Hepatocyte (in vitro differentiated cells): ENCODE measurements at regions not wholly inside any gene's neighbourhood (a gene's known extent, or its start where the extent isn't known, plus 50 kb on each side); places are given as distances from the start of the nearest gene placed in this dataset.

Experiments
- EZH2 ChIP-seq: fragments of 200-600 bp; sonication (generic); IDR thresholded peaks from 2 replicates; pipeline ENCODE4 v1.6.1; 2016; ENCODE audit warnings: antibody characterized with exemption, mild to moderate bottlenecking, borderline replicate concordance
- TF ChIP-seq, protein P1 (sequence below): fragments of 200-600 bp; sonication (generic); IDR thresholded peaks from 2 replicates; pipeline ENCODE4 v1.5.1; 2016; ENCODE audit warnings: antibody characterized with exemption, mild to moderate bottlenecking; ENCODE audit not compliant: poor library complexity

DNA sequence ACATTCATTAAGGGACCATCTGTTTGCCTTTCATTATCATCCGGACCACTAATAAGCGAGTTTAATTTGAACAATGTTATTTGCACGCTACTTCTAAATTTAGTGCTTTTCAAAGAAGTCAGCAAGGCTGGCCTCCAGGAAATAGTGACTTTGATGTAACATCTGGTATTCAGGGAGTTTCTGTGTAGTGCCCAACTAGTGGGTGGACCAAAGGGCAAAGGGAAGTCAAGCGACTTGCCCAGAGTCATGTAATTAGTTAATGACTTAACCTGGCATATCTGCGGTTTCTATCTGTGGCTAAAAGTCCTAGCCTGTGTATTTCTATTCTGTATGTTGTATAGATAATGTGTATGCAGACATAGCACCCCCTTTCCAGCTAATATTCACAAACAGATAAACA lies 56.3 kb upstream of the LCORL start:
- TF ChIP-seq, protein P1, sequence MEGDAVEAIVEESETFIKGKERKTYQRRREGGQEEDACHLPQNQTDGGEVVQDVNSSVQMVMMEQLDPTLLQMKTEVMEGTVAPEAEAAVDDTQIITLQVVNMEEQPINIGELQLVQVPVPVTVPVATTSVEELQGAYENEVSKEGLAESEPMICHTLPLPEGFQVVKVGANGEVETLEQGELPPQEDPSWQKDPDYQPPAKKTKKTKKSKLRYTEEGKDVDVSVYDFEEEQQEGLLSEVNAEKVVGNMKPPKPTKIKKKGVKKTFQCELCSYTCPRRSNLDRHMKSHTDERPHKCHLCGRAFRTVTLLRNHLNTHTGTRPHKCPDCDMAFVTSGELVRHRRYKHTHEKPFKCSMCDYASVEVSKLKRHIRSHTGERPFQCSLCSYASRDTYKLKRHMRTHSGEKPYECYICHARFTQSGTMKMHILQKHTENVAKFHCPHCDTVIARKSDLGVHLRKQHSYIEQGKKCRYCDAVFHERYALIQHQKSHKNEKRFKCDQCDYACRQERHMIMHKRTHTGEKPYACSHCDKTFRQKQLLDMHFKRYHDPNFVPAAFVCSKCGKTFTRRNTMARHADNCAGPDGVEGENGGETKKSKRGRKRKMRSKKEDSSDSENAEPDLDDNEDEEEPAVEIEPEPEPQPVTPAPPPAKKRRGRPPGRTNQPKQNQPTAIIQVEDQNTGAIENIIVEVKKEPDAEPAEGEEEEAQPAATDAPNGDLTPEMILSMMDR, result no peak
- no peak for TF ChIP-seq EZH2
